Activated CD4-positive, alpha-beta T cell treated with anti-CD3 and anti-CD28 coated beads for 48 hours (primary cell): ENCODE measurements at regions not wholly inside any gene's neighbourhood (a gene's known extent, or its start where the extent isn't known, plus 50 kb on each side); places are given as distances from the start of the nearest gene placed in this dataset.

Experiments
- DNase-seq: peaks from one replicate; pipeline ENCODE4 v3.0.0-alpha.2; 2020

- DNase-seq, result no peak
Measured at GRCh38 chr5:143581649-143582048, 178.2 kb upstream of the NR3C1 start.

GRCh38 chr5:143581147-143581546 is 177.7 kb upstream of the NR3C1 start:
- DNase-seq, result no peak

GRCh38 chr5:143576711-143577484 is 173.4 kb upstream of the NR3C1 start:
- DNase-seq, result no peak

DNA sequence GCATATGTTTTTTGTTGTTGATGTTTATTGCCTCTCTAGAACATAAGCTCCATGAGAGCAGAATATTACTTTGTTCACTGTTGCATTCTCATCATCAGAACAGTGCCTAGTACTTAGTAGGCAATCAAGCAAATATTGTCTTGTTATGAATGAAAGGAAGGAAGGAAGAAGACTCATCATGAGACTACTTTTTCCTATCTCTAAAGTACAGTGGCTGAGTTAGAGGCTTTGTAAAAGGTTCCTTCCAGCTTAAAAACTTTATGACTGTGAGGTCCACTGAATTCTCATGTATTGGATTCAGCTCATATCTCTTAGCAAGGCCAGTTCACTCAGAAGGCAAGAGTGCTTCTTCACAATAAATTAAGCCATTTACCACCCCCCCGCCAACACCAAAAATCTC is 171.8 kb upstream of the NR3C1 start:
- DNase-seq, result no peak

GRCh38 chr5:143574236-143574635 is 170.8 kb upstream of the NR3C1 start:
- no peak for DNase-seq

GRCh38 chr5:143573568-143574170 is 170.2 kb upstream of the NR3C1 start:
- no peak for DNase-seq

DNA sequence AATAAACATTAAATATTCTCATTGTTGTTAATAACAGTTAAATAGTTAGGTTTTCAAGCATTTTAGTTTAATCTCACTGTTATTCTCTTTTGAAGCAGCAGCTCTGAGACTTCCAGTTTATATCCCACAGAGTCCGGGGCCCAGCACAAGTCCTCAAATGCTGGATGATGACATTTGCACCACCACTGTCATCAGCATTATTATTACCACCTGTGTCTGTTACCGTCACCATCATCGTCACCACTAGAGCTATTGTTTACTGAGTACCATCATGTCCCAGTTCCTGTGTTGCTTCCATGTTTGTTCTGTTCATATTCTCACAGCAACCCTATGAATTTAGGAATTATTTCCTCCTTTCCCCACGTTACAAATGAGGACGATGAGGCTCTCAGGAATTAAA is 169.2 kb upstream of the NR3C1 start:
- DNase-seq, result no peak

- no peak for DNase-seq
Measured at GRCh38 chr5:143571642-143572624, 168.4 kb upstream of the NR3C1 start.

GRCh38 chr5:143570989-143571388 is 167.5 kb upstream of the NR3C1 start:
- no peak for DNase-seq

GRCh38 chr5:143569722-143570567 is 166.5 kb upstream of the NR3C1 start:
- DNase-seq, result no peak

- no peak for DNase-seq
Measured at GRCh38 chr5:143569213-143569701, 165.8 kb upstream of the NR3C1 start.

- DNase-seq, result no peak
Measured at GRCh38 chr5:143567583-143568504, 164.4 kb upstream of the NR3C1 start.

GRCh38 chr5:143566139-143566538 is 162.7 kb upstream of the NR3C1 start:
- no peak for DNase-seq

GRCh38 chr5:143564417-143564816 is 160.9 kb upstream of the NR3C1 start:
- DNase-seq, result no peak

- DNase-seq, result no peak
Measured at GRCh38 chr5:143562935-143563334, 159.4 kb upstream of the NR3C1 start.

DNA sequence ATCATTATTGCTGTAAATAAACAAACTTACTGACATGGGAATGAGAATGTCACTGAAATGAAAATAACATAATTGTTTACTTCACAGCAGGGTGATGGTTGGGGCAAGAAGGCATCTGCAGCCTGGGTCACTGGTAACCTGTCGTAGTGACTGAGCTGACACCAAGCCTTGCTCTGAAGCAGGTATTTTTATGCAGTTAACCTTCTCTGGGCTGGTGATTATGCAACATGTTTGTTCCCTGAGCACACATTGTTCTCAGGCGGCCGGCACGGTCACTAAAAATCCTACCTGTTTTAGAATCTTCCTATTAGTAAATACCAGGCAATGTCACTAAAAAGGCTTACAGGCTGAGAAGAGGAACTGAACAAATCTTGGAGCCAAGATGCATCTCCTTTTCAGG is 157.7 kb upstream of the NR3C1 start:
- DNase-seq, result no peak

DNA sequence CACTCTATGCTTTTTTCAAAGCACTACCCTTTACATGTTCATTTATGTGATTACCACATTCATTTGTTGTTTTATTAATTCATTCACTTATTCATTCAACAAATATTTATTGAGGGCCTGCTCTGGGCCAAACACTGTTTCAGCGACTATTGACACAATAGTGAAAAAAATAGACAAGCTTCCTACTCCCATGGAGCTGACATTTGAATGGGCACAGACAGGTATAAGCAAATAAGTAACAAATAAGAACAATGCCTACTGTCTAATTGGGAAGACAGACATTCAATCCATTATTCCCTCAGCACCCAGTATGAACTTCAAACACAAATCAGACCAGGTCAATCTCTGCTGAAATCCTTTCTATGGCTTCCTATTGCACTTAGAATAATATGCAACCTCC is 156.9 kb upstream of the NR3C1 start:
- no peak for DNase-seq

DNA sequence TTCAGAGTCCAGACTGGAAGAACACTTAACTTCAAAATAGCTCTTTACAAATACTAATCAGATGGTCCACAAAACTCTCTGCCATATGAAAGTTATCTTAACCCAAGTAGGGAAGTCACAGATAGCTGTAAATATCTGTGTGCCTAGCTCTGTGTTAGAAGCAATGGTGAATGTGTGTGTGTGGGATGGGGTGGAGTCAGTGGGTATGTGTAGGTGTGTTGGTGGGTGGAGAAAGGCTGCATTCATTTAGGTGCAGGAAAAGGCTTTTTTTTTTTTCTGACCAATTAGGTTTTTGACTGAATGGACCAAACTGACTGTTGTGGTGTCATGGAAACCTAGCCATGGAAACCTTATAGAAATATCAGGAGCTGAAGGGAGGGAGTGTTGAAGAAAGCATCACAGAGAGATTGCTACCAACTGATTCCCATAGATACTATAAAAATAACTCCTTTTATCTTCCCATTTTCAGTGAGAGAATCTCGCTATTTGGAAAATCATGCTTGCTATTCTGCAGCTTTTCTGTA is 156.2 kb upstream of the NR3C1 start:
- no peak for DNase-seq

GRCh38 chr5:143558048-143558447 is 154.6 kb upstream of the NR3C1 start:
- no peak for DNase-seq

DNA sequence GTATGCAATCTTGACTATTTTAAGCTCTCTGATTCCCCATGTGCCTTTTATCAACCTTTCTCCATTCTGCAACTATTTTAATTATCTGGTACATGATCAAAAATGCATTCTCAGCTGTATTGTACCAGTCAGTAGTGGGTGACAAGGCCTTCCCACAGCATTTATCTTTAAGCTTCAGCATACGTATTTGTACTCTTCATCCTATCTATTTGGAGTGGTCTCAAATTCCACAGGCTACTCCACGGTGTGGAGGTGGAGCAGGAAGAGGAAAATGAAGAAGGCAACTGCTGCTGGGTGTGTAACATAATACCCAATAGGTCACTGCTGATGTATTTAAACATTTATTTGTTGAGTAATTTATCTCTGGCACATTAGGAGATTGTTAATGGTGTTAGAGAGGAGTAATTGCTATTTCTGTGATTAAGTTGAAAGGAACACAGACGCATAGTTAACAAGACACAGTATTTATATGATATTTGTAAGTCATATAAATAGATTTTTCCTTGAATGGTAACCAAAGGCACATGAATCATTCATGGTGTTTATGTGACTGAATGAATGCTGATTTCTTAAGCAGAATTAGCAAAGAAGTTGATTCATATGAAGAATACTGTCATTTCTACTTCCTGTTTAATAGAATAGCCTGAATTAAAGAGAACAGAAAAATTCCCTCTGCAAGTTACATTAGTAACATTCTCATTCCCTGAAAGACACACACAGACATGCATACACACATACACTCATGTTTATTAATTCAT is 153.8 kb upstream of the NR3C1 start:
- no peak for DNase-seq
